WTC11 (cell line): ENCODE measurements at regions not wholly inside any gene's neighbourhood (a gene's known extent, or its start where the extent isn't known, plus 50 kb on each side); places are given as distances from the start of the nearest gene placed in this dataset.

ENCODE experiments used
- ATAC-seq: fragments of 200-7000 bp; cut with Tn5 transposase; 2 replicates; pipeline ENCODE4 v1.10.0; 2021; ENCODE audit warnings: mild to moderate bottlenecking, moderate library complexity
- CTCF ChIA-PET: fragments of 300-600 bp; sonication (Branson Sonifier 250); formaldehyde crosslinking; loops from one replicate; lab custom pipeline; 2021; ENCODE audit warnings: antibody characterized with exemption; lab: Charles Lee
- POLR2A ChIA-PET: fragments of 350-600 bp; sonication (Branson Sonifier 250); formaldehyde crosslinking; loops from one replicate; lab custom pipeline; 2021; ENCODE audit warnings: antibody characterized with exemption; lab: Charles Lee
- DNase-seq: peaks from one replicate; pipeline ENCODE4 v3.0.0; 2021; ENCODE audit warnings: low spot score
- H3K27ac Mint-ChIP-seq: 2 replicates; pipeline ENCODE4 v1.8.0; 2021; ENCODE audit warnings: mixed read lengths
- H3K27me3 Mint-ChIP-seq: 2 replicates; pipeline ENCODE4 v1.8.0; 2021; ENCODE audit warnings: low read depth, mild to moderate bottlenecking, moderate library complexity, mixed read lengths
- H3K36me3 Mint-ChIP-seq: 2 replicates; pipeline ENCODE4 v1.8.0; 2021; ENCODE audit warnings: mixed read lengths
- H3K4me1 Mint-ChIP-seq: 2 replicates; pipeline ENCODE4 v1.8.0; 2022; ENCODE audit warnings: mixed read lengths
- H3K4me3 Mint-ChIP-seq: 2 replicates; pipeline ENCODE4 v1.8.0; 2021; ENCODE audit warnings: mild to moderate bottlenecking, moderate library complexity, mixed read lengths
- H3K9me3 Mint-ChIP-seq: 2 replicates; pipeline ENCODE4 v1.8.0; 2021; ENCODE audit warnings: mixed read lengths
- CREB1 ChIP-seq: sonication (generic); formaldehyde crosslinking; IDR thresholded peaks from 2 replicates; pipeline ENCODE4 v1.8.0; 2023; ENCODE audit warnings: mild to moderate bottlenecking, missing genetic modification reagents
- CREM ChIP-seq: sonication (generic); formaldehyde crosslinking; IDR thresholded peaks from 2 replicates; pipeline ENCODE4 v1.8.1; 2022; ENCODE audit warnings: mild to moderate bottlenecking, missing genetic modification reagents, moderate library complexity
- EMX1 ChIP-seq: fragments of 250-450 bp; sonication (Bioruptor Pico); IDR thresholded peaks from 2 replicates; pipeline ENCODE4 v1.8.0; 2021; ENCODE audit warnings: mild to moderate bottlenecking
- ESRRA ChIP-seq: sonication (generic); formaldehyde crosslinking; IDR thresholded peaks from 2 replicates; pipeline ENCODE4 v1.8.1; 2022; ENCODE audit warnings: mild to moderate bottlenecking, missing genetic modification reagents, borderline replicate concordance
- GRHL2 ChIP-seq: fragments of 250-450 bp; sonication (Bioruptor Pico); IDR thresholded peaks from 2 replicates; pipeline ENCODE4 v1.8.0; 2022; ENCODE audit warnings: mild to moderate bottlenecking, moderate library complexity; ENCODE audit not compliant: insufficient replicate concordance, severe bottlenecking
- GTF2I ChIP-seq: fragments of 250-450 bp; sonication (Bioruptor Pico); conservative IDR thresholded peaks from 2 replicates; pipeline ENCODE4 v1.4.0; 2021; ENCODE audit warnings: mild to moderate bottlenecking
- OVOL2 ChIP-seq: fragments of 250-450 bp; sonication (Bioruptor Pico); IDR thresholded peaks from 2 replicates; pipeline ENCODE4 v1.9.0; 2021; ENCODE audit warnings: mild to moderate bottlenecking, borderline replicate concordance
- RELA ChIP-seq: sonication (generic); formaldehyde crosslinking; IDR thresholded peaks from 2 replicates; pipeline ENCODE4 v1.8.1; 2022; ENCODE audit warnings: missing genetic modification reagents, mild to moderate bottlenecking, borderline replicate concordance
- ZNF121 ChIP-seq: sonication (generic); formaldehyde crosslinking; IDR thresholded peaks from 2 replicates; pipeline ENCODE4 v1.8.0; 2023; ENCODE audit warnings: missing genetic modification reagents
- ZNF138 ChIP-seq: sonication (generic); formaldehyde crosslinking; conservative IDR thresholded peaks from 2 replicates; pipeline ENCODE4 v1.8.1; 2022; ENCODE audit warnings: mild to moderate bottlenecking, moderate library complexity, missing genetic modification reagents
- ZNF423 ChIP-seq: fragments of 250-450 bp; sonication (Bioruptor Pico); IDR thresholded peaks from 2 replicates; pipeline ENCODE4 v2.1.2; 2022; ENCODE audit warnings: mild to moderate bottlenecking, moderate library complexity
- TF ChIP-seq, protein P1 (sequence below): sonication (generic); formaldehyde crosslinking; IDR thresholded peaks from 2 replicates; pipeline ENCODE4 v1.8.1; 2023; ENCODE audit warnings: mild to moderate bottlenecking, missing genetic modification reagents
- TF ChIP-seq, protein P2 (sequence below): sonication (generic); formaldehyde crosslinking; IDR thresholded peaks from 2 replicates; pipeline ENCODE4 v1.8.0; 2023; ENCODE audit warnings: missing genetic modification reagents, mild to moderate bottlenecking, borderline replicate concordance
- TF ChIP-seq, protein P3 (sequence below): fragments of 250-450 bp; sonication (Bioruptor Pico); IDR thresholded peaks from 2 replicates; pipeline ENCODE4 v1.9.0; 2021; ENCODE audit warnings: mild to moderate bottlenecking
- TF ChIP-seq, protein P4 (sequence below): sonication (generic); formaldehyde crosslinking; IDR thresholded peaks from 2 replicates; pipeline ENCODE4 v1.8.1; 2023; ENCODE audit warnings: mild to moderate bottlenecking, missing genetic modification reagents, borderline replicate concordance
- TF ChIP-seq, protein P5 (sequence below): sonication (generic); formaldehyde crosslinking; conservative IDR thresholded peaks from 2 replicates; pipeline ENCODE4 v1.8.1; 2022; ENCODE audit warnings: mild to moderate bottlenecking, missing genetic modification reagents
- TF ChIP-seq, protein P6 (sequence below): sonication (generic); formaldehyde crosslinking; IDR thresholded peaks from 2 replicates; pipeline ENCODE4 v1.8.0; 2022; ENCODE audit warnings: mild to moderate bottlenecking, missing genetic modification reagents
- TF ChIP-seq, protein P7 (sequence below): sonication (generic); formaldehyde crosslinking; IDR thresholded peaks from 2 replicates; pipeline ENCODE4 v1.8.0; 2022; ENCODE audit warnings: mild to moderate bottlenecking, missing genetic modification reagents
- TF ChIP-seq, protein P8 (sequence below): fragments of 250-450 bp; sonication (Bioruptor Pico); IDR thresholded peaks from 2 replicates; pipeline ENCODE4 v1.9.0; 2021; ENCODE audit warnings: mild to moderate bottlenecking, borderline replicate concordance

DNA sequence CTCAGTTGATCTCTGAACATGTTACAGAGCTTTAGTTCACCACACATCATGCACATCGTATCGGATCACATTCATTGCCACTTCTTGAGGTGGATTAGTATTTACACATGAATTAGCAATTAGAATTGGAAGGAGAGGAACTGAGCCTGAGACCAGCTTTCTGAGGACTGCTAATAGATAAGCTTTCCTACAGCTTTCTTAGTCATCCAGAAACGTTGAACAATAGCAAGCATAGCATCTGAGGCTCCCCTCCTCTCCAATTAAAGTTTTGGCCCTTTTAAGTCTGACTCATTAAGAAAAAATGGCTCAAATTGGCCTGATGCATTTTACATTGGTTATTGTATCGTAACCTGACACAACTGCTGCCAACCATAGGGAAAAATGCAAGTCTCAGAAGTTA, 1130.4 kb downstream of the CDH8 start:
- H3K4me1 Mint-ChIP-seq: peaks cover 7% of the 10 kb centered on the region; the same call in 1 of the 2 replicates
- DNase-seq (no peak), ATAC-seq (no peak)
- H3K36me3 Mint-ChIP-seq: no peaks in the 10 kb centered on the region
- no peak overlapping the region for H3K27ac Mint-ChIP-seq
- H3K4me3 Mint-ChIP-seq: no peak overlapping the region
- no peaks in the 10 kb centered on the region for H3K27me3 Mint-ChIP-seq
- TF ChIP-seq, protein P1, sequence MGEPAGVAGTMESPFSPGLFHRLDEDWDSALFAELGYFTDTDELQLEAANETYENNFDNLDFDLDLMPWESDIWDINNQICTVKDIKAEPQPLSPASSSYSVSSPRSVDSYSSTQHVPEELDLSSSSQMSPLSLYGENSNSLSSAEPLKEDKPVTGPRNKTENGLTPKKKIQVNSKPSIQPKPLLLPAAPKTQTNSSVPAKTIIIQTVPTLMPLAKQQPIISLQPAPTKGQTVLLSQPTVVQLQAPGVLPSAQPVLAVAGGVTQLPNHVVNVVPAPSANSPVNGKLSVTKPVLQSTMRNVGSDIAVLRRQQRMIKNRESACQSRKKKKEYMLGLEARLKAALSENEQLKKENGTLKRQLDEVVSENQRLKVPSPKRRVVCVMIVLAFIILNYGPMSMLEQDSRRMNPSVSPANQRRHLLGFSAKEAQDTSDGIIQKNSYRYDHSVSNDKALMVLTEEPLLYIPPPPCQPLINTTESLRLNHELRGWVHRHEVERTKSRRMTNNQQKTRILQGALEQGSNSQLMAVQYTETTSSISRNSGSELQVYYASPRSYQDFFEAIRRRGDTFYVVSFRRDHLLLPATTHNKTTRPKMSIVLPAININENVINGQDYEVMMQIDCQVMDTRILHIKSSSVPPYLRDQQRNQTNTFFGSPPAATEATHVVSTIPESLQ (CRISPR knock-in tag): no peak
- TF ChIP-seq, protein P2, sequence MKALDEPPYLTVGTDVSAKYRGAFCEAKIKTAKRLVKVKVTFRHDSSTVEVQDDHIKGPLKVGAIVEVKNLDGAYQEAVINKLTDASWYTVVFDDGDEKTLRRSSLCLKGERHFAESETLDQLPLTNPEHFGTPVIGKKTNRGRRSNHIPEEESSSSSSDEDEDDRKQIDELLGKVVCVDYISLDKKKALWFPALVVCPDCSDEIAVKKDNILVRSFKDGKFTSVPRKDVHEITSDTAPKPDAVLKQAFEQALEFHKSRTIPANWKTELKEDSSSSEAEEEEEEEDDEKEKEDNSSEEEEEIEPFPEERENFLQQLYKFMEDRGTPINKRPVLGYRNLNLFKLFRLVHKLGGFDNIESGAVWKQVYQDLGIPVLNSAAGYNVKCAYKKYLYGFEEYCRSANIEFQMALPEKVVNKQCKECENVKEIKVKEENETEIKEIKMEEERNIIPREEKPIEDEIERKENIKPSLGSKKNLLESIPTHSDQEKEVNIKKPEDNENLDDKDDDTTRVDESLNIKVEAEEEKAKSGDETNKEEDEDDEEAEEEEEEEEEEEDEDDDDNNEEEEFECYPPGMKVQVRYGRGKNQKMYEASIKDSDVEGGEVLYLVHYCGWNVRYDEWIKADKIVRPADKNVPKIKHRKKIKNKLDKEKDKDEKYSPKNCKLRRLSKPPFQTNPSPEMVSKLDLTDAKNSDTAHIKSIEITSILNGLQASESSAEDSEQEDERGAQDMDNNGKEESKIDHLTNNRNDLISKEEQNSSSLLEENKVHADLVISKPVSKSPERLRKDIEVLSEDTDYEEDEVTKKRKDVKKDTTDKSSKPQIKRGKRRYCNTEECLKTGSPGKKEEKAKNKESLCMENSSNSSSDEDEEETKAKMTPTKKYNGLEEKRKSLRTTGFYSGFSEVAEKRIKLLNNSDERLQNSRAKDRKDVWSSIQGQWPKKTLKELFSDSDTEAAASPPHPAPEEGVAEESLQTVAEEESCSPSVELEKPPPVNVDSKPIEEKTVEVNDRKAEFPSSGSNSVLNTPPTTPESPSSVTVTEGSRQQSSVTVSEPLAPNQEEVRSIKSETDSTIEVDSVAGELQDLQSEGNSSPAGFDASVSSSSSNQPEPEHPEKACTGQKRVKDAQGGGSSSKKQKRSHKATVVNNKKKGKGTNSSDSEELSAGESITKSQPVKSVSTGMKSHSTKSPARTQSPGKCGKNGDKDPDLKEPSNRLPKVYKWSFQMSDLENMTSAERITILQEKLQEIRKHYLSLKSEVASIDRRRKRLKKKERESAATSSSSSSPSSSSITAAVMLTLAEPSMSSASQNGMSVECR: no peak
- TF ChIP-seq ZNF121 (no peak), OVOL2 (no peak), ESRRA (CRISPR knock-in tag) (no peak), ZNF138 (CRISPR knock-in tag) (no peak), ZNF423 (CRISPR knock-in tag) (no peak), CREM (CRISPR knock-in tag) (no peak), EMX1 (CRISPR knock-in tag) (no peak), CREB1 (CRISPR knock-in tag) (no peak), GTF2I (CRISPR knock-in tag) (no peak), GRHL2 (CRISPR knock-in tag) (no peak), RELA (CRISPR knock-in tag) (no peak)
- TF ChIP-seq, protein P3, sequence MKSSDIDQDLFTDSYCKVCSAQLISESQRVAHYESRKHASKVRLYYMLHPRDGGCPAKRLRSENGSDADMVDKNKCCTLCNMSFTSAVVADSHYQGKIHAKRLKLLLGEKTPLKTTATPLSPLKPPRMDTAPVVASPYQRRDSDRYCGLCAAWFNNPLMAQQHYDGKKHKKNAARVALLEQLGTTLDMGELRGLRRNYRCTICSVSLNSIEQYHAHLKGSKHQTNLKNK (CRISPR knock-in tag): no peak
- TF ChIP-seq, protein P4, sequence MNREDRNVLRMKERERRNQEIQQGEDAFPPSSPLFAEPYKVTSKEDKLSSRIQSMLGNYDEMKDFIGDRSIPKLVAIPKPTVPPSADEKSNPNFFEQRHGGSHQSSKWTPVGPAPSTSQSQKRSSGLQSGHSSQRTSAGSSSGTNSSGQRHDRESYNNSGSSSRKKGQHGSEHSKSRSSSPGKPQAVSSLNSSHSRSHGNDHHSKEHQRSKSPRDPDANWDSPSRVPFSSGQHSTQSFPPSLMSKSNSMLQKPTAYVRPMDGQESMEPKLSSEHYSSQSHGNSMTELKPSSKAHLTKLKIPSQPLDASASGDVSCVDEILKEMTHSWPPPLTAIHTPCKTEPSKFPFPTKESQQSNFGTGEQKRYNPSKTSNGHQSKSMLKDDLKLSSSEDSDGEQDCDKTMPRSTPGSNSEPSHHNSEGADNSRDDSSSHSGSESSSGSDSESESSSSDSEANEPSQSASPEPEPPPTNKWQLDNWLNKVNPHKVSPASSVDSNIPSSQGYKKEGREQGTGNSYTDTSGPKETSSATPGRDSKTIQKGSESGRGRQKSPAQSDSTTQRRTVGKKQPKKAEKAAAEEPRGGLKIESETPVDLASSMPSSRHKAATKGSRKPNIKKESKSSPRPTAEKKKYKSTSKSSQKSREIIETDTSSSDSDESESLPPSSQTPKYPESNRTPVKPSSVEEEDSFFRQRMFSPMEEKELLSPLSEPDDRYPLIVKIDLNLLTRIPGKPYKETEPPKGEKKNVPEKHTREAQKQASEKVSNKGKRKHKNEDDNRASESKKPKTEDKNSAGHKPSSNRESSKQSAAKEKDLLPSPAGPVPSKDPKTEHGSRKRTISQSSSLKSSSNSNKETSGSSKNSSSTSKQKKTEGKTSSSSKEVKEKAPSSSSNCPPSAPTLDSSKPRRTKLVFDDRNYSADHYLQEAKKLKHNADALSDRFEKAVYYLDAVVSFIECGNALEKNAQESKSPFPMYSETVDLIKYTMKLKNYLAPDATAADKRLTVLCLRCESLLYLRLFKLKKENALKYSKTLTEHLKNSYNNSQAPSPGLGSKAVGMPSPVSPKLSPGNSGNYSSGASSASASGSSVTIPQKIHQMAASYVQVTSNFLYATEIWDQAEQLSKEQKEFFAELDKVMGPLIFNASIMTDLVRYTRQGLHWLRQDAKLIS (CRISPR knock-in tag): no peak
- TF ChIP-seq, protein P5, sequence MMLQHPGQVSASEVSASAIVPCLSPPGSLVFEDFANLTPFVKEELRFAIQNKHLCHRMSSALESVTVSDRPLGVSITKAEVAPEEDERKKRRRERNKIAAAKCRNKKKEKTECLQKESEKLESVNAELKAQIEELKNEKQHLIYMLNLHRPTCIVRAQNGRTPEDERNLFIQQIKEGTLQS: no peak
- TF ChIP-seq, protein P6, sequence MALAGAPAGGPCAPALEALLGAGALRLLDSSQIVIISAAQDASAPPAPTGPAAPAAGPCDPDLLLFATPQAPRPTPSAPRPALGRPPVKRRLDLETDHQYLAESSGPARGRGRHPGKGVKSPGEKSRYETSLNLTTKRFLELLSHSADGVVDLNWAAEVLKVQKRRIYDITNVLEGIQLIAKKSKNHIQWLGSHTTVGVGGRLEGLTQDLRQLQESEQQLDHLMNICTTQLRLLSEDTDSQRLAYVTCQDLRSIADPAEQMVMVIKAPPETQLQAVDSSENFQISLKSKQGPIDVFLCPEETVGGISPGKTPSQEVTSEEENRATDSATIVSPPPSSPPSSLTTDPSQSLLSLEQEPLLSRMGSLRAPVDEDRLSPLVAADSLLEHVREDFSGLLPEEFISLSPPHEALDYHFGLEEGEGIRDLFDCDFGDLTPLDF: no peak
- TF ChIP-seq, protein P7, sequence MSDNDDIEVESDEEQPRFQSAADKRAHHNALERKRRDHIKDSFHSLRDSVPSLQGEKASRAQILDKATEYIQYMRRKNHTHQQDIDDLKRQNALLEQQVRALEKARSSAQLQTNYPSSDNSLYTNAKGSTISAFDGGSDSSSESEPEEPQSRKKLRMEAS (CRISPR knock-in tag): no peak
- TF ChIP-seq, protein P8, sequence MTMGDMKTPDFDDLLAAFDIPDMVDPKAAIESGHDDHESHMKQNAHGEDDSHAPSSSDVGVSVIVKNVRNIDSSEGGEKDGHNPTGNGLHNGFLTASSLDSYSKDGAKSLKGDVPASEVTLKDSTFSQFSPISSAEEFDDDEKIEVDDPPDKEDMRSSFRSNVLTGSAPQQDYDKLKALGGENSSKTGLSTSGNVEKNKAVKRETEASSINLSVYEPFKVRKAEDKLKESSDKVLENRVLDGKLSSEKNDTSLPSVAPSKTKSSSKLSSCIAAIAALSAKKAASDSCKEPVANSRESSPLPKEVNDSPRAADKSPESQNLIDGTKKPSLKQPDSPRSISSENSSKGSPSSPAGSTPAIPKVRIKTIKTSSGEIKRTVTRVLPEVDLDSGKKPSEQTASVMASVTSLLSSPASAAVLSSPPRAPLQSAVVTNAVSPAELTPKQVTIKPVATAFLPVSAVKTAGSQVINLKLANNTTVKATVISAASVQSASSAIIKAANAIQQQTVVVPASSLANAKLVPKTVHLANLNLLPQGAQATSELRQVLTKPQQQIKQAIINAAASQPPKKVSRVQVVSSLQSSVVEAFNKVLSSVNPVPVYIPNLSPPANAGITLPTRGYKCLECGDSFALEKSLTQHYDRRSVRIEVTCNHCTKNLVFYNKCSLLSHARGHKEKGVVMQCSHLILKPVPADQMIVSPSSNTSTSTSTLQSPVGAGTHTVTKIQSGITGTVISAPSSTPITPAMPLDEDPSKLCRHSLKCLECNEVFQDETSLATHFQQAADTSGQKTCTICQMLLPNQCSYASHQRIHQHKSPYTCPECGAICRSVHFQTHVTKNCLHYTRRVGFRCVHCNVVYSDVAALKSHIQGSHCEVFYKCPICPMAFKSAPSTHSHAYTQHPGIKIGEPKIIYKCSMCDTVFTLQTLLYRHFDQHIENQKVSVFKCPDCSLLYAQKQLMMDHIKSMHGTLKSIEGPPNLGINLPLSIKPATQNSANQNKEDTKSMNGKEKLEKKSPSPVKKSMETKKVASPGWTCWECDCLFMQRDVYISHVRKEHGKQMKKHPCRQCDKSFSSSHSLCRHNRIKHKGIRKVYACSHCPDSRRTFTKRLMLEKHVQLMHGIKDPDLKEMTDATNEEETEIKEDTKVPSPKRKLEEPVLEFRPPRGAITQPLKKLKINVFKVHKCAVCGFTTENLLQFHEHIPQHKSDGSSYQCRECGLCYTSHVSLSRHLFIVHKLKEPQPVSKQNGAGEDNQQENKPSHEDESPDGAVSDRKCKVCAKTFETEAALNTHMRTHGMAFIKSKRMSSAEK: no peak
- ChIA-PET POLR2A (interaction anchor here (0.5 to 0.6 kb wide), 3 partner anchors 186 to 704 kb away, joined by 3 to 5 read pairs (median 3); no protein-coding TSS in a partner anchor), CTCF (no interaction called here)
- H3K9me3 Mint-ChIP-seq: peaks cover 3% of the 10 kb centered on the region; the same call in 1 of the 2 replicates
